GM21619 (cell line): ENCODE measurements at regions not wholly inside any gene's neighbourhood (a gene's known extent, or its start where the extent isn't known, plus 50 kb on each side); places are given as distances from the start of the nearest gene placed in this dataset.
"Not testable (repeated sequence)": the region's sequence is repeated elsewhere in the genome, so short reads cannot be mapped to it uniquely, and the experiment has no call there.

ENCODE experiments used
- ATAC-seq: cut with Tn5 transposase; IDR thresholded peaks from one replicate; pipeline ENCODE4 v1.9.1; 2021; ENCODE audit not compliant: unreplicated experiment

DNA sequence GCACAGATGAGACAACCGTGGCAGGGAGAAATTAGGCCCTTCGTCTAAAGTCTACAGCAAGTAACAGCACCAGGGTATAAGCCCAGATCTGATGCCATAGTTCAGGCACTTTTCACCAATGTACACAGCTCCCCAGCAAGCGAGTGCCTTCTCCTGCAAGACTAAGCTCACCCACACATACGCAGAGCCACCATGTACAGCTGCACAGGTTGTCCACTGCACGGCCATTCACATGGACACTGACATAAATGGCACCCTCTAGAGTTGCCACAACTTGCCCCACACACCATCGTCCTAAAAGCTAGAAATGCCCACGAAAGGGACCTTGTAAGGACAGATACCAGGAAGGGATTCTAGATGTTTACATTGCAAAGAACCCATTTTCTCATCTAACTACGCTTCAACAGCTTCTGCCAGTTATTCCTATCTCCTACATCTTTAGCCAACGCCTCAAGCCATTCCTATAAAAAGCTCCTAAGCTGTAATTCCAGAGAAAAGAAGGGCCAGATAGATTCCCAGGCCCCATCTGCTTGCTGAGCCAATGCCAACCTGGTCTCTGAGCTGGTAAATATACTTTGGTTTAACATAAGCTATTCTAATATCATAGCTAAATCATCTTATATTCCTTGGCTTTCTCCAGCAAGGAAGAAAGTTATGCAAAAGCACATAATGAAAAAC lies 174.0 kb upstream of the KAZN start:
- ATAC-seq, result no peak

DNA sequence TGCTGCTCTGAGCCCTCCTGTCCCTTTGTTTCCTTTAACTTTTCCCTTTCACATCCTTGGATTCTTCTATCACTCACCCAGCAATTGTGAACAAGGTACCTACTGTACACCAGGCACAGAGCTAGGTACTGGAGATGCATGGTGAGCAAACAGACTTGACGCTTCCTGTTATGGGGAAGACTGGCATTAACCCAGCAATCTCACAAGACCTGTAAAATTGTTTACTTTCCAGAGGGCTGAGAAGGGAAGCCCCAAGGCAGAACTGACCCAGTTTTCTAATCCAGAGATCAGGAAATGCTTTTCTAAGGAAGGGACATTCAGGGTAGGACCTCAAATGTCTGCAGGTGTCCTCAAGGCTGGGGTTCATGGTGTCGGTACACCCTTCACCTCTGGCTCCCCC lies 171.6 kb upstream of the KAZN start:
- ATAC-seq, result no peak

DNA sequence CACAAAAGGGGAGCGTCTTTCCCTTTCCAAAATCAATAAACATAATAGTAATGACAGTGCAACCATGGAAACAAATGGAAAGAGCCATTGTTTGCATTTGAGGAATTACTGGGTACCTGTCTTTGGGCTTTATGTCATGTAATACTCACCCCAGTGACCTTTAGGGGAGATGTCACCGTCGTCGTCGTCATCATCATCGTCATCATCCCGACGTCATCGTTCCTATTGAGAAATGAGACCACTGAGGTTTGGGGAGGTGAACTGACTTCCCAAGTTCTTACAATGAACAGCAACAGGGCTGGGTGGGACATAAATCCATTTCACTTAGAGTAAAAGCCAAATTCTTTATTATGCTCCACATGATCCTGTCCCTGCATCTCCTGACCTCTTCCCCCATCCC lies 168.9 kb upstream of the KAZN start:
- no peak for ATAC-seq

DNA sequence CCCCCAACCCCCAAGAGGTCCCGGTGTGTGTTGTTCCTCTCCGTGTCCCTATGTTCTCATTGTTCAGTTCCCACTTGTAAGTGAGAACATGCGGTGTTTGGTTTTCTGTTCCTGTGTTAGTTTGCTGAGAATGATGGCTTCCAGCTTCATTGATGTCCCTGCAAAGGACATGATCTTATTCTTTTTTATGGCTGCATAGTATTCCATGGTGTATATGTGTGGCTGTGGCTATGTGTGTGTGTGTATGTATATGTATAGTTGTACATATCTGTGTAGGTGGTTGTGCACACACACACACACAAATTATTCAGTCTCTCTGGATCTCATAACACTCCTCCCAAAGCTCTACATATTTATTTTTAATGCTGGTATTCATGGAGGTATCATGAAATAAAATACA lies 165.8 kb upstream of the KAZN start:
- ATAC-seq, result not testable (repeated sequence)

DNA sequence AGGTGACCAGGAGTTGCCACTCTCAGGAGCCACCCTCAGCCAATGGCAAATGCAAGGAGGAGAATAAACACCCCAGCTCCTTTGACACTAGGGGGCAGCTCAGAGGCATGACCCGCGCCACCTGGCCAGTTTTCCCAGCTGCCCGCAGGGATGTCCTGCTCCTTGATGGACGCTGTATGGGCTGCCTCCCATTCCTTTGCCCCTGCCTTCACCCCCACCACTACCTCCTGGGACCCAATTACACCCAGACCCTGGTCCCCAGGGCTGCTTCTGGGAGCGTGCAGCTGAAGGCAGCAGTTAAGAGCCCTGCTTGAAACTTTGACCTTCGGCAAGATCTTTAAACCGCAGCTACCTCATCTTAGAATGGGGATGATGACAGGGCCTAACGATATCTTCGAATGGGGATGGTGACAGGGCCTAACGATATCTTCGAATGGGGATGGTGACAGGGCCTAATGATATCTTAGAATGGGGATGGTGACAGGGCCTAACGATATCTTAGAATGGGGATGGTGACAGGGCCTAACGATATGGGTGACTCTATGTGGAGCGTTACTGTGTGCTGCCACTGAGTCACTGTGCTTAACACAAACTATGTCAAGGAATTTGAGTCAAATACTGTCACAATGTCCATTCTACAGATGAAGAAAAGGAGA lies 163.0 kb upstream of the KAZN start:
- ATAC-seq, result no peak

DNA sequence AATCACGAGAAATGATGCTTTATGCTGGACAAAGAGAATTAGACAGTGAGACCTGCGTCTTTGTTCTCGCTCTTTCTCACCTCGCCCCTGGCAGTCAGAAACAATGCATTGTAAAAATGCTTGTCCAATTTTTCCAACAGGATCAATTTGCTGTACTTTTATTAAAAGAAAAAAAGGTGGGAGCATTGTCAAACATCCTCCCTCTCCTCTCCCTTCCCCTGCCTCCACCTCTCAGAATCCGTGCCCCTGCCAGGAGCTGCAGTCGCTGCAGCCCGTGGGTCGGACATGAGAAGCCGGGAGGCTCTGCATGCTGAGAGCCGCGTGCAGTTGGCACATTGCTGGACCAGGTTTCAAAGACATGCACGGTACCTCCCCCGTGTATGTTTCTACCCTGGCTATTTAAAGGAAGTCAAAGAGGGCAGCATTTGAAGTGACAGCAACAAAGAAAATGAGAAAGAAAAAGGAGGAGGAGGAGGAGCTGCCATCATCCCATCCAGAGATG lies 161.0 kb upstream of the KAZN start:
- ATAC-seq, result no peak

DNA sequence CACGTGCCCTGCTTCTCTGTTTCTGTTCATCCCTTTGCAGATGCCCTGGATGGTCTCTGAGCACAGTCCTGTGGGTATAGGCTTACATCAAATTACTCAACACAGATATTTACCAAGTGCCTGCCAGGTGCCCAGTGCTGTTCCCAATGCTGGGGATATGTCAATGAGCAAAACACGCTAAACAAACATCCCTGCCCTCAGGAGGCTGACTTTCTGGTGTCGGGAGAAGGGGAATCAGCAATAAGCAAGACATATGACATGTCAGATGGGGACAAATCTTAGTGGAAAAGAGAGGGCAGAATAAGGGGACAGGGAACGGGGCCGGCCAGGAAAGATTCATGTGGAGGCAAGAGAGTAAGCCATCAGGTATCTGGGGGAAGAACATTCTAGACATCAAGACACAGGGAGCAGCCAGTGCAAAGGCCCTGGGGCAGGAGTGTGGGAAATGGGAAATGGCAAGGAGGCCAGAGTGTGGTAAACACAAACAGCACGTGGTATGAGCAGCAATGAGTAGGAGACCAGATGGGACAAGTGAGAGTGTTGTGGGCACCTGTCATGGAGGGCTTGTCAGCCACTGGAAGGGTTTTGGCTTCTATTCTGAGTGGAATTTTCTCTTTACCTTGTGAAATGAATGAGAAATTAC lies 160.2 kb upstream of the KAZN start:
- no peak for ATAC-seq

DNA sequence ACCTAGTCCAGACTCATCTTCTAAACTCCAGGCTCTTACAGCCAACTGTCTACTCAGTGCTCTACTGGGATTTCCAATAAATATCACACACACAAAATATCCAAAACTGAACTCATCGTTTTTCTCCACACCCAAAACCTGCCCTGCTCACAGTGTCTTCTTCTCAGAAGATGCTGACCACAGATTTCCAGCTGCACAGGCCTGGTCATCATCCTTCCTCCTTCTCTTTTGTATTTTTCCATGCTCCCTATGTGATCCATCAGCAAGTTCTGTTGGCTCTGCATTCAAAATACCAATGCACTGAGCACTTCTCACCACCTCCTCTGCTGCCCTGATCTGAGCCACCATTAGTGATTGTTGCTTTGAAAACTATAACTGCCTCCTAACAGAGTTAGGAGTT lies 159.5 kb upstream of the KAZN start:
- ATAC-seq, result no peak

DNA sequence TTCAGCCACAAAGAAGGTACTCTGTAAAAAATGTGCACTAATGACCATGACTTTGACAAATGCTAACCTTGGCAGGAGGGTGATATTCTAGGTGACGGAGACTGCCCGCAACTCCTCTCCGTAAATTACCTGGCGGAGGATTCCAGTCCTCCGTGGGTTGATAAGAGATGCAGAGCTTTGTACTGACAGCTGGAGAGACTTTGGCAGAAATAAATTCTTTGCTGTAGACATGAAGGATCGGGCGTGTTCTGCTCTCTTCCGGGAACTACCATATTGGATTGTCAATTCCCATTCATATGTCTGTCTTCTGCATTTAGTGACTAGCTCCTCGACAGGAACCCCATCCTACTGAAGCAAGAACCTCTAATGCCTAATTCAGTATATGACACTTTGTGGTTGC lies 158.3 kb upstream of the KAZN start:
- no peak for ATAC-seq

DNA sequence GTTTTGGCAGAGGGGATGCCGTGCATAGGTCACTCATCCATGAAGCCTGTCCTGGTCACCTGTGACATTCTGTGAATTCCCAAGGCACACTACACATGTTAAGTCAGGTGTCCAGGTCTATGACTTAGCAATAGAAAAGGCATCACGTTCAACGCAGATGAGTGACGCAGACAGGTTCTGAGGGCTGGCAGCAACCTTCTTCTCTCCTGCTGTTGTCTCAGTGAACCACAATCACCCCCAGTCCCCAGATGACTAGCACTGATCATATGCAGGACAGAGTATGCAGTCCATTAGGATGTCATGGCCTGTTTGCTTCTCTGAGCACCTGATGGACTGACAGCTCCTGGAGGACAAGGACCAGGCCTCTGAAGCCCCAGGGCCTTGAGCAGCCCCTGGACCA lies 157.8 kb upstream of the KAZN start:
- ATAC-seq, result no peak

DNA sequence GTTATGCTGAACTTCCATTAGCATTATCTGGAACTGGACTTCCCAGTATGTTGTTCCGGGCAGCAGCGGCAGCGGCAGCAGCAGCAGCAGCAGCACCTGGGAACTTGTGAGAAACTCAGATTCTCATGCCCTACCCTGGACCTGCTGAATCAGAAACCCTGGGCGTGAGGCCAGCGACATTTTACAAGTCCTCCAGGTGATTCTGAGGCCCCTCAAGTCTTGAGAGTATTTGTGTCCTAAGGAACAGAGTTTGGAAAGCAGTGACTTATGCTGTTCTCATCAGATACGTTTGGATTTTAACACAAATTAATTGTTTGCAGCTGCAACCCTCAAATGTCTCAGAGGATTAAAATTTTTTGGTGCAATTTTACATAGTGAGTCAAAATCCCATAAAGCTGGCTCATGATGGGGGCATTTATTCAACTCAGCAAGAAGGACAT lies 157.2 kb upstream of the KAZN start:
- ATAC-seq, result no peak

DNA sequence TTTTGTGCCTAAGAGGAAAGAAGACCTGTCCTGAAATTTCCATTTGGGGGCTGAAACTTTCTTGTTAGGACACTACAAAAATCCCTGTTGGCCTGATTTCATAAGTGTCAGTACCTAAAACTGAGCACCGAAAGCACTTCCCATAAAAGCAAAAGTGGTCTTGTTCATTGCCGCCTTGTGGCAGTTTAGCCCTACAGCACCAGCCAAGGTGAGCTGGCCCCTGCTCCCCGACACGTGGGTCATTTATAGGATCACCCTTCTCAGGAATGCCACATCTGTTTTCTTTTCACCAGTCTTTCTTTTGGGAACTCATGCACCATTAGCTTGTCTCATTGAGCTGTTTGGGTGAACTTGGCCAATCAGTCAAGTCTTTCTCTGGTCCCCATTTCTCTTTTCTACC lies 155.8 kb upstream of the KAZN start:
- ATAC-seq, result no peak

DNA sequence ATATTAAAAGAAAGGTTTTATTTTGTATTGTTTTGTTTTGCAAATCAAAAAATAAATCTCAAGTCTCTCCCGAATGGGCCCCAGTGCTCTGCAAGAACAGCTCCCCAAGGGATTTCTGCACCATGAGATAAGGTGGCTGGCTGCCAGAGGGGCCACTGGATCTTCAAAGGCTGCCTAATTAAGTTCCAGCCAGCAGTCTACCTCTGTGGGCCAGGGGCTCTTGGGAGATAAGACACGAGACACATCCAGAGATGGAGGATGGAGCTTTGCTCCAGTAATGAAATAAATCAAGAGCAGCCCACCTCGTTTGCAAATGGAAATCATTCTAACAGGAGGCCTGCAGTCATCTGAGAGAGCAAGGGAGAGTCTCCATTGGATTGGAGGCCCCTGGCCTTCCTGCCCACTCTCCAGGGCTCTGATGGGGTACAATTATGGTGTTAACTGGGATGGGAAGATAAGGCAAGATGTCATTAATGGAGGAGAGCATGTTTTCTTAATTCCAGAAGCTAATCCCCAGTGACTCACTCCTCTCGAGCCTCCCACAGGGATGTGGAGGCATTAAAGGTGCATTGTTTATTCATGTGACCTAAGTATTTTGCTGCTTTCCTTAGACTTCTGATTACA lies 155.2 kb upstream of the KAZN start:
- ATAC-seq, result no peak

DNA sequence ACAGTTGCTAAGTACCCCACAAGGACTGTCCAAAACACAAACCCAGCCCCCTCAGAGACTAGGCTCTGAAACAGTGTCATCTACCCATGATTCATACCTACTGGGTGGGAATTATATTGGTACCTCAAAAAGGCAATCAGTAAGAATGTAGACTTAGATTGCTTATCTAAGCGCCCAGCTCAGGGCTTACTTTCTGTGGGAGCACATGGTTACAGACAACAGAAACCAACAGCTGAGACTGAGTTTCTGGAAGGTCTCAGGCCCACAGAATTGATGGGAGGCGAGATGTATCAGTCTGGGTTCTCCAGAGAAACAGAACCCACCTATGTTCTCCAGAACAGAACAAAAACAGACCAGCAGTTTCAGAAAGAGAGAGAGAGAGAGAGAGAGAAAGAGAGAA lies 147.3 kb upstream of the KAZN start:
- ATAC-seq, result no peak

DNA sequence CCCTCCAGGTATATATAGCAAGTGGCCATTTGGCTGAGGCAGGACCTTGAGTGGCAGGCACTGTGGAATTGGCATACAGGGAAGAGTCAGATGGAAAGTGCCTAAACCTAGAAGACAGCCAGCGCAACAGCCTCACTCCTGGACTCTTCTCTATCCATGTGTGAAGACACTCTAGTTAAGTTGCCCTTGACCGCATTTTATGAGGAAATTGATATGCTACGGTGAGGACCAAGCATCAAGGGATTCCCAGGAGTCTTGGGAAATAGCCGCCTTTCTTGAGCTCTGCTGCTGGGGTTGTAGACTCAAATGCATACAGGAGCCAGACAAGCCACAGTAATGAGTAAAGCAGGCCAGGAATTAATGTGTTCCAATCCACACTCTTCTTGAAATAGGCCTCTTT lies 145.9 kb upstream of the KAZN start:
- no peak for ATAC-seq

DNA sequence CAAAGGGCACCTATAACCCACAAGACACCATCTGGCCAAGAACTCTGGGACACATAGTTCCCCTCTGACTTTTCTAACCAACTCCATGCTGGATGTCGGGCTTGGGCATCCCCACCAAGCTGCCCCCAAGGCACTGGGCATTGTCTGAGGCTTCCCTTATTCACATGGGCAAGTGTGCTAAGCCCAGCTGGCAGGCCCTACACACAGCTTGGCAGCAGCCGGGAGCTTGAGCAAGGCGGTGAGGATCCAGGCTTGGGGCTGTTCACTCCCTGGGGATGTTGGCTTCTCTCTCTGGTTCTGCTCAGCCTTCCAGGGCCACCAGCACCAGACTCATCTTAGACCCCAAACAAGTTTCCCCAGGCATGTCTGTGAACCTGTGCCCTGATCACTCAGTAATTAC lies 138.3 kb upstream of the KAZN start:
- no peak for ATAC-seq

DNA sequence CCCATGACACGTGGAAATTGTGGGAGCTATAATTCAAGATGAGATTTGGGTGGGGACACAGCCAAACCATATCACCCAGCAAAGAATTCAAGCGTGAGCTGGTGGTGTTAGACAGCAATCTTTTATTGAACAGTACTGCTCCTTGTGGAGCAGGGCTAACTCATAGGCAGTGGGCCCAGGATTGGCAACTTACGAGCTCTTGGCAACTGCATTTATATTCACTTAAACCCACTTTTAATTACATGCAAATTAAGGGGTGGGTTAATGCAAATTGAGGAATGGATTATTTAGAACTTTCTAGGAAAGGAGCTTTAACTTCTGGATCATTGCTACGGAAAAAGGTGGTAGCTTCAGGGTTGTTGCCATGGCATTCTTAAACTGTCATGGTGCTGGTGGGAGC lies 135.6 kb upstream of the KAZN start:
- ATAC-seq, result no peak

DNA sequence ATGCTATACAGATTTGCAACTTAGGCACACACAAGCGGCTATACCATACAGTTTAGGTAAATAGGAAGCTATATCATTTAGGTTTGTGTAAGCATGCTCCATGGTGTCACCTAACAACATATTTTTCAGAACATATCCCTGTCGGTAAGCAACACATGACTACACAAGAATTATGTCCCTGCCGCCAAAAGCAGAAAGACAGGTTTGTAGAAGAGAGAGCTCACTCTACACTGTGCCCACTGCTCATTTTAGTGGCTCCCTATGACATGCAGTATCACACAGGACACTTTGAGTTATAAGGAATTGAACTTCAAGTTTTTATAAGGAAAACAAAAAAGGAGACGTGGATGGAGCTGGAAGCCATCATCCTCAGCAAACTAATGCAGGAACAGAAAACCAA lies 132.5 kb upstream of the KAZN start:
- ATAC-seq, result no peak

DNA sequence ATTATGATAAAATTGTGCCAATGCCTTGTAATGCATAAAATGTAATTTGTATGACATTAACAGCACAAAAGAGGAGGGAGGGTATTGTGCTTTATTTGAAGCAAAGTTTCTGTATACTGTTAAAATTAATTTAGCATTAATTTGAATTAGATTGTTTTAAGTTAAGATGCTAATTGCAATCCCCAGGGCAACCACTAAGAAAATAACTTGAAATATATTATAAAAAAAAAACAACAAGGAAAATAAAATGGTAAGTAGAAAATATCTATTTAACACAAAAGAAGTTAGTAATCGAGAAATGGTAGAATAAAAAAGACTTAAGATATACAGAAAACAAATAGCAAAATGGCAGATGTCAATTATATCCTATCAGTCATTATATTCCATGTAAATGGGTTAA lies 131.4 kb upstream of the KAZN start:
- ATAC-seq, result no peak

DNA sequence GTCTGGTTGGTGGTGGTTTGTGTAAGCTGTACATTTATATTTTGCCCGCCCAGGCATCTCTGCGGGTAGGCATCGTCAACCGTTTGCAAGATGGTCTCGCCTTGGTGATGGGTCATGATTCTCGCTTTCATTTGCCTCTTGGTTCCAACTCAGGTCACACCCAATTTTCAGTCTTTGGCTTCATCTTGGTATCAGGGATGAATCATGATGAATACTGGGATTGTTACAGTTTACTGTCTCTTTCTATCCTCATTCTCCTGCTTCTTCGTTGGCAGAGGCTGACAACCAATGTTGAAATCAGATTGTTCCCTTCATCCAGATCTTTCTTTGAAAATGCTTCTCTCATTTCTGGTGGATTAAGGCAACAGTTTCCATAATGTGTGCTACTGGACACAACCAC lies 129.7 kb upstream of the KAZN start:
- ATAC-seq, result no peak

DNA sequence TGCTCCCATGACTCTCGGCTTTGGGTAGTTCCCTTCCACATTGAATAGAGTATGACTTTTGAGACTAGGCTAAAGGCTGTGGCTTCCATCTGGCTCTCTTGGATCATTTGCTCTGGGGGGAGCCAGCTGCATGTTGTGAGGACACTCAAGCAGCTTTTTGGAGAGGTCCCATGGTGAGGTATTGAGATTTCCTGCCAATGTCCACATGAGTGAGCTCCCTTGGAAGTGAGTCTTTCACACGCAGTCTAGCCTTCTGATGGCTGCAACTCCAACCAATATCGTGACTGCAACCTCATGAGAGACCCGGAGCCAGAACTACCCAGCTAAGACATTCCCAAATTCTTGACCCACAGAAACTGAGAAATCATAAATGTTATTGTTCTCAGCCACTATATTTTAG lies 127.7 kb upstream of the KAZN start:
- no peak for ATAC-seq

DNA sequence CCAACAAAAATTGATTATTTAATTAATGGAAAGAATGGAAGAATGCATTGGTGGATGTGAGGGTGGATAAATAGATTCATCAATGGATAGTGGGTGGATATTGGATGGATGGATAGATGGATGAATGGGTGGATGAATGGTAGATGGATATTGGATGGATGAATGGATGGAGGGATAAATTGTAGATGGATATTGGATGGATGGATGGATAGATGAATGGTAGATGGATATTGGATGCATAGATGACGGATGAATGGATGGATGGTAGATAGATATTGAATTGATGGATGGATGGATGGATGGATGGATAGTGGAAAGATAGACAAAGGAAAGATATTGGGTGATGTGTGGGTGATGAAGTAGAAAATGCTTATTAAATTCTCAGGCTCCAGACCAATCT lies 123.6 kb upstream of the KAZN start:
- ATAC-seq, result no peak
